Retinal pigment epithelial cell (primary cell): ENCODE measurements at regions not wholly inside any gene's neighbourhood (a gene's known extent, or its start where the extent isn't known, plus 50 kb on each side); places are given as distances from the start of the nearest gene placed in this dataset.

ENCODE experiments used
- DNase-seq: peaks from one replicate; pipeline ENCODE4 v3.0.0-alpha.2; 2010; ENCODE audit warnings: low read depth
- H3K4me3 ChIP-seq: 2 replicates; pipeline ENCODE4 v1.5.1; 2011; ENCODE audit warnings: mild to moderate bottlenecking, low read length, control low read depth, moderate library complexity
- TF ChIP-seq, protein P1 (sequence below): conservative IDR thresholded peaks from 2 replicates; pipeline ENCODE4 v1.5.1; 2011; ENCODE audit warnings: low read depth, low read length, control low read depth, inconsistent platforms

DNA sequence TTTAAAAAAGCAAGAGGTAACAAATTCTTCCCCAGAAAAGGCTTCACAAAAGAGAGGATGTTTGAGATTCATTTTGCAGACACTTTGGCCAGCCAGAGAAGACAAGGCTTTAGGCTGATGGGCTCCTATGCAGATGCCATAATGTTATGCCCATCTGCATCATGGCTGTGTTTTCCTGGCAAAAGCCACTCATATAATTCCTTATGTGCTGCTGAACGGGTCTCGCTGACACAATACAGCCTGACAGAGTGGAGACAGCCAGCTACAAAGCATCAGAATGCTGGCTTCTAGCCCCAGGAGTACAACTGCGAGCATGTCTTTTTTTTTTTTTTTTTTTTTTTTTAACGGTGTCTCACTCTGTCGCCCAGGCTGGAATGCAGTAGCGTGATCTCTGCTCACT, 1157.4 kb upstream of the AUTS2 start:
- TF ChIP-seq, protein P1, sequence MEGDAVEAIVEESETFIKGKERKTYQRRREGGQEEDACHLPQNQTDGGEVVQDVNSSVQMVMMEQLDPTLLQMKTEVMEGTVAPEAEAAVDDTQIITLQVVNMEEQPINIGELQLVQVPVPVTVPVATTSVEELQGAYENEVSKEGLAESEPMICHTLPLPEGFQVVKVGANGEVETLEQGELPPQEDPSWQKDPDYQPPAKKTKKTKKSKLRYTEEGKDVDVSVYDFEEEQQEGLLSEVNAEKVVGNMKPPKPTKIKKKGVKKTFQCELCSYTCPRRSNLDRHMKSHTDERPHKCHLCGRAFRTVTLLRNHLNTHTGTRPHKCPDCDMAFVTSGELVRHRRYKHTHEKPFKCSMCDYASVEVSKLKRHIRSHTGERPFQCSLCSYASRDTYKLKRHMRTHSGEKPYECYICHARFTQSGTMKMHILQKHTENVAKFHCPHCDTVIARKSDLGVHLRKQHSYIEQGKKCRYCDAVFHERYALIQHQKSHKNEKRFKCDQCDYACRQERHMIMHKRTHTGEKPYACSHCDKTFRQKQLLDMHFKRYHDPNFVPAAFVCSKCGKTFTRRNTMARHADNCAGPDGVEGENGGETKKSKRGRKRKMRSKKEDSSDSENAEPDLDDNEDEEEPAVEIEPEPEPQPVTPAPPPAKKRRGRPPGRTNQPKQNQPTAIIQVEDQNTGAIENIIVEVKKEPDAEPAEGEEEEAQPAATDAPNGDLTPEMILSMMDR: no peak
- no peak overlapping the region for H3K4me3 ChIP-seq
- DNase-seq: no peak

DNA sequence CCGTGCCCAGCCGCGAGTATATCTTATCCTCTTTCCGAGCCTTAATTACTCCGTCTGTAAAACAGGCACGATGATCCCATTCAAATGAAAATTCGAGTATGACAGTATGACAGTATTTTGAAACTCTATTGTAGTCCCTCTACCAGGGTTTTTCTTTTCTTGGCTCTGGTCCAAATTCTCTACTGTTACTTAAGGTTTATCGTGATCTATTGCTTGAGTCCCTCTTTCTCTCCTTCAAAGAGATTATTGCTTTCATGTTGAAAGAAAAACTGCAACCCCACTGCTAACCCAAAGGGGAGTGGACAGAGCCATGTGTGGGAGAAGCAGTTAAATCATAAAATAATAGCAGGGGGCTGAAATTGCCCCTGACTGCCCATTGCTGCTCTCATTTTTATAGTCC, 1156.6 kb upstream of the AUTS2 start:
- TF ChIP-seq, protein P1: no peak
- no peak for DNase-seq
- H3K4me3 ChIP-seq: no peak overlapping the region

DNA sequence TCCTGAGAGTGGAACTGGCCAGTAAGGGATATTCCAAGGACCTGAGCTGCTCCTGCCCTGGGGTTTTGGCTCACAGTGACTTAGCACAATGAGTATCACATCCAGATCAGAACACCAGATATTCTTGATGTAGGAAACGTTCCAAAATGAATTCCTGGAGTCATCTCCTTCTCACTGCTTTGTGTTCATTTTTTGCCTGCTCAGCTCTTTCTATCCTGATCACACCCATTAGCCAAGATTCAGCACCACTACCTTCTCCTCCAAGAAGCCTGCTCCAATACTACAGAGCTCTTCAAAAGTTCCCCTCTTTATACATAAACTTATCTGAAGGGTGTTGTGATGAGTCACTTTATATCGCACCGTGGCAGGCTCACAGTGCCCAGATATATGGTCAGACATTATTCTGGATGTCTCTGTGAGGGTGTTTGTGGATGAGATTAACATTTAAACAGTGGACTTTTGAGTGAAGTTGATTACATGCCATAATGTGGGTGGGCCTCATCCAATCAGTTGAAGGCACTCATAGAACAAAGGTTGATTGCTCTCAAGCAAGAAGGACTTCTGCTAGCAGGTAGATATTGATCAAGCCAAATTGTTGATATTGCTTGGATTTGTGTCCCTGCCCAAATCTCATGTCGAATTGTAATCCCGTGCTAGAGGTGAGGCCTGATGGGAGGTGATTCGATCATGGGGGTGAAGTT, 1155.2 kb upstream of the AUTS2 start:
- no peak for DNase-seq
- TF ChIP-seq, protein P1: no peak
- H3K4me3 ChIP-seq: no peak overlapping the region

DNA sequence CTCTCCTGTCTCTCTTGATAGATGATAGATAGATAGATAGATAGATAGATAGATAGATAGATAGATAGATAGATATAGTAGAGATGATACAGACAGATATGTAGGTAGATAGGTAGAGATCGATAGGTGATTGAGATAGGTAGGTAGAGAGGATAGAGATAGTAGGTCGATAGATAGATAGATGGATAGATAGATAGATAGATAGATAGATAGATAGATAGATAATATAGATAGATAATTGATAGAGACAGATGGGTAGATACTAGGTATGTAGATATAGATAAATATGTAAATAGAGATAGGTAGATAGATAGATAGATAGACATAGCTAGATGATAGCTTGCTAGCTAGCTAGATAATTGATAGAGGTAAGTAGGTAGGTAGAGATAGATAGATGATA, 1154.2 kb upstream of the AUTS2 start:
- TF ChIP-seq, protein P1: no peak
- H3K4me3 ChIP-seq: no peak overlapping the region
- DNase-seq: no peak

DNA sequence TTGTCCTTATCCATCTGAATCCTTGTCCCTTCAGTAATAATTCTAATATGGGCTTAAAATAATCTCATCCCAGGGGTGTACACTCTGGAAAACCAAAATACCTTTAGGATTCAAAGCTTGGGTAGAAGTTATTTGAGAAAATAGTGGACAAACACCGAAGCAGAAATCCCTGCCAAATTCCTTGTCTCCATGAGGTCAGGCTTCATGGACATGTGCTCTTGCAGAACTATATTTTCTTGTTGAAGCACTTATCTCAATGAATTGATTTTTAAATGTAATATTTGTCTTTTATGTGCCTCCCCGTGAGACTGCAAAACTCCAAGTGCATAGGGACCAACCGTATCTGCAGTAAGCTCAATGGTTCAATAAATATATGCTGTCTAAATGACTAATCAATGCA, 1153.3 kb upstream of the AUTS2 start:
- H3K4me3 ChIP-seq: no peak overlapping the region
- no peak for DNase-seq
- TF ChIP-seq, protein P1: no peak

DNA sequence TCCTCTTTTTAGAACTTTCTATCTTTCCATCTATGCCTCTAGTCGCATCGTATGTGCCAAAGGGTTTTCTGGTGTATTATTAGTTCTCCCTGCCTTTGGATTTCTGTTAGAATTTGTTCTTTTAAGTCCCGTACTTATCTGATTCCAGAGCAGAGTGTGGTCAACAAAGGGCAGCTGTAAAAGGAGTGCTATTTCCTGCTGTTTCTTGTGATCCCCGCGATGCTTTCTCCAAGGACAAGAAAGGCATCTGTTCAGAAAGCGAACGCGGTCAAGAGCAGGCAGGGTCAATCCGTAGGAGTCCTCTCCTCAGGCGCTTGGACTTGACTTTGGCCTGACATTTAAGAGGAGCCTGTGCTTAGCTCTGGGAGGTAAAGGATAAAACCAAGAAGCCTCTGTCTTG, 1152.1 kb upstream of the AUTS2 start:
- no peak for DNase-seq
- no peak overlapping the region for H3K4me3 ChIP-seq
- TF ChIP-seq, protein P1: no peak

DNA sequence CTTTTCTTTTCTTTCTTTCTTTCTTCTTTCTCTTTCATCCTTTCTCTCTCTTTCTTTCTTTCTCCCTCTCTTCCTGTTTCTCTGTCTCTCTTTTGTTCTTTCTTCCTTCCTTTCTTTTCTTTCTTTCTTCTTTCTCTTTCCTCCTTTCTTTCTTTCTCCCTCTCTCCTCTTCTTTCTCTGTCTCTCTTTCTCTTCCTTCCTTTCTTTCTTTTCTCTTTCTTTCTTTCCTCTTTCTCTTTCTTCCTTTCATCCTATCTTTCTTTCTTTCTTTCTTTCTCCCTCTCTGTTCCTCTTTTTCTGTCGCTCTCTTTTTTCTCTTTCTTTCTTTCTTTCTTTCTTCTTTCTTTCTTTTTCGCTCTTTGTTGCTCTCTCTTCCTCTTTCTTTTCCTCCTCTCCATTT, 1149.2 kb upstream of the AUTS2 start:
- TF ChIP-seq, protein P1: no peak
- no peak for DNase-seq
- H3K4me3 ChIP-seq: no peak overlapping the region
